GM12878 (cell line): ENCODE measurements at regions not wholly inside any gene's neighbourhood (a gene's known extent, or its start where the extent isn't known, plus 50 kb on each side); places are given as distances from the start of the nearest gene placed in this dataset.

ENCODE experiments used
- CEBPB ChIP-seq, 2 experiments: fragments of 150-350 bp in 1 of 2; IDR thresholded peaks; 2 replicates each; pipeline ENCODE4 v1.6.1; 2012 to 2014; ENCODE audit warnings: low read depth in 2 of 2, low read length in 2 of 2, borderline replicate concordance in 1 of 2, inconsistent platforms in 1 of 2
- NRF1 ChIP-seq: conservative IDR thresholded peaks from 2 replicates; pipeline ENCODE4 v1.6.1; 2011; ENCODE audit warnings: mild to moderate bottlenecking, low read depth, low read length, improper control_type of control experiment
- ZNF274 ChIP-seq: IDR thresholded peaks from one replicate; pipeline ENCODE4 v1.8.0; 2011; ENCODE audit not compliant: insufficient read length, insufficient read depth

- TF ChIP-seq NRF1 (no peak), CEBPB (IDR thresholded peaks at IDR 0.05; ENCODE audit: borderline replicate concordance in 1 of 2, low read depth in 2 of 2, low read length in 2 of 2) (no peak), ZNF274 (no peak)
Measured at GRCh38 chr16:54341892-54342776, 55.5 kb upstream of the IRX3 start.
